IMR-90 (cell line): ENCODE measurements at regions not wholly inside any gene's neighbourhood (a gene's known extent, or its start where the extent isn't known, plus 50 kb on each side); places are given as distances from the start of the nearest gene placed in this dataset.

Experiments
- BHLHE40 ChIP-seq: fragments of 150-350 bp; IDR thresholded peaks from 2 replicates; pipeline ENCODE4 v1.6.1; 2016; ENCODE audit warnings: mild to moderate bottlenecking, low read depth, low read length
- CEBPB ChIP-seq: IDR thresholded peaks from 2 replicates; pipeline ENCODE4 v1.6.1; 2012; ENCODE audit warnings: low read depth, low read length, improper control_type of control experiment
- CTCF ChIP-seq: conservative IDR thresholded peaks from 2 replicates; pipeline ENCODE4 v1.5.1; 2012; ENCODE audit warnings: mild to moderate bottlenecking, low read depth, low read length, improper control_type of control experiment
- ELK1 ChIP-seq: fragments of 150-350 bp; IDR thresholded peaks from 2 replicates; pipeline ENCODE4 v1.6.1; 2016; ENCODE audit warnings: low read depth, mild to moderate bottlenecking, low read length, moderate library complexity, borderline replicate concordance
- FOS ChIP-seq: fragments of 150-350 bp; IDR thresholded peaks from 2 replicates; pipeline ENCODE4 v1.6.1; 2016; ENCODE audit warnings: low read depth, low read length
- MAFK ChIP-seq: IDR thresholded peaks from 2 replicates; pipeline ENCODE4 v1.6.1; 2012; ENCODE audit warnings: low read depth, low read length, improper control_type of control experiment
- MAZ ChIP-seq: IDR thresholded peaks from 2 replicates; pipeline ENCODE4 v1.6.1; 2012; ENCODE audit warnings: low read depth, mild to moderate bottlenecking, low read length, improper control_type of control experiment, moderate library complexity, borderline replicate concordance
- POLR2A ChIP-seq: IDR thresholded peaks from 2 replicates; pipeline ENCODE4 v1.6.1; 2012; ENCODE audit warnings: mild to moderate bottlenecking, low read depth, low read length
- RAD21 ChIP-seq: IDR thresholded peaks from 2 replicates; pipeline ENCODE4 v1.6.1; 2012; ENCODE audit warnings: low read length, improper control_type of control experiment
- RFX5 ChIP-seq: IDR thresholded peaks from 2 replicates; pipeline ENCODE4 v1.8.0; 2012; ENCODE audit warnings: low read depth, mild to moderate bottlenecking, low read length, moderate library complexity
- SMC3 ChIP-seq: fragments of 150-350 bp; IDR thresholded peaks from 2 replicates; pipeline ENCODE4 v1.6.1; 2016; ENCODE audit warnings: low read depth, mild to moderate bottlenecking, antibody characterized with exemption, low read length, moderate library complexity

GRCh38 chr2:128983094-128983493, 664.4 kb upstream of the HS6ST1 start:
- TF ChIP-seq POLR2A (no peak), CTCF (no peak), RAD21 (no peak), RFX5 (no peak), SMC3 (no peak), MAFK (no peak), CEBPB (no peak), MAZ (no peak), FOS (no peak), BHLHE40 (no peak), ELK1 (no peak)
